WI38 (cell line): ENCODE measurements at regions not wholly inside any gene's neighbourhood (a gene's known extent, or its start where the extent isn't known, plus 50 kb on each side); places are given as distances from the start of the nearest gene placed in this dataset.
"Not testable (repeated sequence)": the region's sequence is repeated elsewhere in the genome, so short reads cannot be mapped to it uniquely, and the experiment has no call there.

ENCODE experiments used
- H3K4me3 ChIP-seq: 2 replicates; pipeline ENCODE4 v1.5.1; 2011; ENCODE audit warnings: low read depth, mild to moderate bottlenecking, control low read depth, low read length
- TF ChIP-seq, protein P1 (sequence below): IDR thresholded peaks from 2 replicates; pipeline ENCODE4 v1.5.1; 2012; ENCODE audit warnings: low read depth, mild to moderate bottlenecking, control low read depth, low read length

DNA sequence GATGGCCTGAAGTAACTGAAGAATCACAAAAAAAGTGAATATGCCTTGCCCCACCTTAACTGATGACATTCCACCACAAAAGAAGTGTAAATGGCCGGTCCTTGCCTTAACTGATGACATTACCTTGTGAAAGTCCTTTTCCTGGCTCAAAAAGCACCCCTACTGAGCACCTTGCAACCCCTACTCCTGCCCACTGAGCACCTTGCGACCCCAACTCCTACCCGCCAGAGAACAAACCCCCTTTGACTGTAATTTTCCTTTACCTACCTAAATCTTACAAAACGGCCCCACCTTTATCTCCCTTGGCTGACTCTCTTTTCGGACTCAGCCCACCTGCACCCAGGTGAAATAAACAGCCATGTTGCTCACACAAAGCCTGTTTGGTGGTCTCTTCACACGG is 92.9 kb upstream of the CCDC180 start:
- not testable (repeated sequence) for H3K4me3 ChIP-seq

DNA sequence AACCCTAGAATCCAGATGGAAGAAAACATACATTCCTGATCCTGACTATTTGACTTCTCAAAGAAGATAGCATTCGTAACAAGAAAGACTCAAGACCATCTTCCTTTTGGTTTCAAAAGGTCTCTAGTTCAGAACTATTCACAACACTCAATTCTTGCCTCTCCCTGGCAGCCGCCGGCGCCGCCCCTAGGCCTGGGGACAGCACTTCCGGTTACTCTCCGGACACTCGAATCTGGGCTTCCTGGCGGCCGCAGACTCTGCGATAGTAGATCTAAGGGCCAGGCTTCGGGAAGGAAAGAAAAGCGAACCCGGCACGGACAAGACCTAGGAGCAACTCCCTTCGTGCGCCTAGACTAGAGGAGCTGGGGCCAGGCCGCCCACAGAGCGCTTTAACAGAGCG is 107.8 kb upstream of the CCDC180 start:
- not testable (repeated sequence) for H3K4me3 ChIP-seq

DNA sequence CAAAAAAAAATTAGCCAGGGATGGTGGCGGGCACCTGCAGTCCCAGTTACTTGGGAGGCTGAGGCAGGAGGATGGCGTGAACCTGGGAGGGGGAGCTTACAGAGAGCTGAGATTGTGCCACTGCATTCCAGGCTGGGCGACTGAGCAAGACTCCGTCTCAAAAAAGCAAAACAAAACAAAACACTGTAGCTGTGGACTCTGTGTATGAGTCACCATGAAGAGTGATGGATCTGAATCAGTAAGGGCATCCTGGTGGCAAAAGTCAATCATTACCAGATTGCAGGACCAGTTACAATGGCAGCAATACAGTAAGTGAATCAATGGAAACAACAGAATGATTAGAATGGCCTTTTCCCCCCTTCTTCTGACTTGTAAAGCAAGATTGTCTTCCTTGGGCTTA is 113.7 kb upstream of the CCDC180 start:
- not testable (repeated sequence) for H3K4me3 ChIP-seq

DNA sequence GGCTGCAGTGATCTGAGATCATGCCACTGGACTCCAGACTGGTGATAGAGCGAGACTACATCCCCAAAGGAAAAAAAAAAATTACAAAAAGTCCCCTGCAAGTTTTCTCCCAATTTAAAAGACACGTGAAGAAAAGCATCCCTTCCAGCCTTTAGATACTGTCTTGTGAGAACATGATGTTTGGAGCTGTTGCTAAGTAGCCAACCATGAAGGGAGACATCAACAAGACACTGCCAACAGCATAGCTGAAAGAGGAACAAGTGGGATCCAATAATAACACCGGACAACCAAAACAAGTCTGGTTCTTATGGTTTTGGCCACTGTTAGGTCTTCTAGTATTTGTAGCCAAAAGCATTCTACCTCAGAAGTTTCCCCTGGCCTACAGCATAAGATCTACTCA is 118.9 kb upstream of the CCDC180 start:
- TF ChIP-seq, protein P1, sequence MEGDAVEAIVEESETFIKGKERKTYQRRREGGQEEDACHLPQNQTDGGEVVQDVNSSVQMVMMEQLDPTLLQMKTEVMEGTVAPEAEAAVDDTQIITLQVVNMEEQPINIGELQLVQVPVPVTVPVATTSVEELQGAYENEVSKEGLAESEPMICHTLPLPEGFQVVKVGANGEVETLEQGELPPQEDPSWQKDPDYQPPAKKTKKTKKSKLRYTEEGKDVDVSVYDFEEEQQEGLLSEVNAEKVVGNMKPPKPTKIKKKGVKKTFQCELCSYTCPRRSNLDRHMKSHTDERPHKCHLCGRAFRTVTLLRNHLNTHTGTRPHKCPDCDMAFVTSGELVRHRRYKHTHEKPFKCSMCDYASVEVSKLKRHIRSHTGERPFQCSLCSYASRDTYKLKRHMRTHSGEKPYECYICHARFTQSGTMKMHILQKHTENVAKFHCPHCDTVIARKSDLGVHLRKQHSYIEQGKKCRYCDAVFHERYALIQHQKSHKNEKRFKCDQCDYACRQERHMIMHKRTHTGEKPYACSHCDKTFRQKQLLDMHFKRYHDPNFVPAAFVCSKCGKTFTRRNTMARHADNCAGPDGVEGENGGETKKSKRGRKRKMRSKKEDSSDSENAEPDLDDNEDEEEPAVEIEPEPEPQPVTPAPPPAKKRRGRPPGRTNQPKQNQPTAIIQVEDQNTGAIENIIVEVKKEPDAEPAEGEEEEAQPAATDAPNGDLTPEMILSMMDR = no peak
- no peak overlapping the region for H3K4me3 ChIP-seq

DNA sequence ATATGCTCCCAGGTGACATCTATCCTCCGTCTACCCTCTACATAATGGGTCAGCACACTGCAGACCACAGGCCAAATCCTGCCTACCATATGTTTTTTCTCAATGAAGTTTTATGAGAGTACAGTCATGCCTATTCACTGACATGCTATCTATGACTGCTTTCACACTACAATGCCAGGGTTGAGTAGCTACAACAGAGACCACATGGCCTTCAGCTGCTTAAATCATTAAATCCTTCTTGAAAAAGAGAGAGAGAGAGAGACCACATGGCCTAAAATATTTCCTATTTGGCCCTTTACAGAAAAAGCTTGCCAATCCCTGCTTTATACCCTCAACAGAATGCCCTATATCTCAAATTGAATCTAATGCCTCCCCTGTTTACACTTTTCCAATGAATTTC is 119.8 kb upstream of the CCDC180 start:
- H3K4me3 ChIP-seq = not testable (repeated sequence)

DNA sequence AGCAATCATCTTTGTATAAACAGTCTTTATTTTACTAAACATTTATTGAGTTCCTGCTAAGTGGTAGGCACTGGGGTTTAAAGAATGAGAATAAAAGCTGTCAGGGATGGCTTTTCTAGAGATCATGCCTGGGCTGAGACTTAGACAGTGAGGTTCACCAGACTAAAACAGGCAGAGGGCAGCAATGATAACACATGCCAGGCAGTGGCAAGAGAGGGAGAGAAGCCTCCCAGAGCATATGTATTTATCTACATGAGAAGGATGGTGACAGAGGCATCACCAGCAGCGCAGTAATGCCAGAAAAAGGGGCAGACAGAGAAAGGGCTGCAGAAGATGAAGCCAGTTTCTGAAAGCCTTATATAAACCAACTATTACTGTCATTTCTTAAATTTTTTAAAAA is 121.0 kb upstream of the CCDC180 start:
- TF ChIP-seq, protein P1 = no peak
- H3K4me3 ChIP-seq = no peak overlapping the region

DNA sequence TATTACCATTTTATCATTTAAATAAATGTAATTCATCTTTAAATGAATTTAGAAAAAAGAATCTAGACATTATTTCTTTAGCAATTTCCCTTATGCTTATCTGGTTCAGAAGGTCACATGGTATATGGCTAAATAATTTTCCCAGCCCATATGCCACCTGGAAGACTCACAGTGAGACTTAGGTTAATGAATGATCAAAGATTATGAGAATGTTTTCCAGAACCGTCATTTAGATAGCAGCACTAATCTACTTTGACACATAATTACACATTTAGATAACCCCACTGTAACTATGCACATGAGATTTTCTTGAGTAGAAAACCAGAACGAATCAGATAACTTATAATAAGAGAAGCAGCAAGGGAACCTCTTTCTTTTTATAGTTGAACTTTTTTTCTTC is 124.9 kb upstream of the CCDC180 start:
- H3K4me3 ChIP-seq = not testable (repeated sequence)

DNA sequence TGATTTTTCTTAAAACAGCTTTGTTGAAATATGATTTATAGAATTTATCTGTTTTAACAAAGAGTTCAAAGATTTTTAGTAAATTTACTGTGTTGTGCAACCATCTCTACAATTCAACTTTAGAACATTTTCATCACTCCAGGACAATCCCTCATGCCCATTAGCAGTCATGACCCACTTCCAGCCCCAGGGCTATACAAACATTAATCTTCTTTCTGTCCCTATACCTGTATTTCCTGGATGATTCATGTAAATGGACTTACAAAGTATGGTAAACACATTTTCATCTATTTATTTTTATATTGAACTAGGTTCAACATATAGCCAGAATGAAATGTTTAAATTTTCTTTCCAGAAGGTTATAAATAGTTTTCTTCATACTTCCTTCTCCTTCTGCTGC is 127.8 kb upstream of the CCDC180 start:
- TF ChIP-seq, protein P1 = no peak
- no peak overlapping the region for H3K4me3 ChIP-seq

DNA sequence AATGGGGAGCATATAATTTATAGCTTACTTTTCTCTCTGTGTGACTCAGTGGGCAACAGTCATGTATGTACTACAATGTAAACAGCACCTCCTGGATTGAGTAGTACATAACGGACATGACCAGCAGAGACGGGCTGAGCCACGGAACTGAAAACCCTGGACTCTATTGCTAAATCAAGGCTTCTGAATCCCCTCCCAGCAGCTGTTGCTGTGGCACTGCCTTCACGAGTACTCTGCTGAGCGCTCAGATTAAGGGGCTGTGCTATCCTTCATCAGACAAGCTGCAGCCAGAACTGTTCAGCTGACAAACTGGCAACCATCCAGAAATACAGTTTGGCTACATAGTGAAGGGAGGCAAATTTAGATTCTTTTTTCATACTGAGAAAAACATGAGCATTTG is 131.3 kb upstream of the CCDC180 start:
- TF ChIP-seq, protein P1 = no peak
- H3K4me3 ChIP-seq = no peak overlapping the region

DNA sequence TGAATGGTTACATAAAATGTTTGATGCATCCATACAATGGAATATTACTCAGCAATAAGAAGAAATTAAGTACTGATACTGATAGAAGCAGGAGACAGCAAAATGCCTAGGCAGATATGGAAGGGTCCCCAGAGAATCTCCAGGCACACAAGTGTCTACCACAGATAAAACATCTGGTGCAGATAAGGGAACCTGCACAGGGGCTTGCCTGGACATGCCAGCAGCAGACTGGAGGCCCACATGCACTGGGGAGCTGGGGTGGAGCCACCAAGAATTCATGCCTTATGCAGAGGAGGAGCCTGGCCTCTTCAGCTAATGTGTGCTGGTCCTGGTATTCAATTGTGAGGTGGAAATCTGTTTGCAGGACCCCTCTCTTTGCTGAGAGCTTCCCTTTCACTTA is 129.2 kb upstream of the CTSV start:
- not testable (repeated sequence) for H3K4me3 ChIP-seq

DNA sequence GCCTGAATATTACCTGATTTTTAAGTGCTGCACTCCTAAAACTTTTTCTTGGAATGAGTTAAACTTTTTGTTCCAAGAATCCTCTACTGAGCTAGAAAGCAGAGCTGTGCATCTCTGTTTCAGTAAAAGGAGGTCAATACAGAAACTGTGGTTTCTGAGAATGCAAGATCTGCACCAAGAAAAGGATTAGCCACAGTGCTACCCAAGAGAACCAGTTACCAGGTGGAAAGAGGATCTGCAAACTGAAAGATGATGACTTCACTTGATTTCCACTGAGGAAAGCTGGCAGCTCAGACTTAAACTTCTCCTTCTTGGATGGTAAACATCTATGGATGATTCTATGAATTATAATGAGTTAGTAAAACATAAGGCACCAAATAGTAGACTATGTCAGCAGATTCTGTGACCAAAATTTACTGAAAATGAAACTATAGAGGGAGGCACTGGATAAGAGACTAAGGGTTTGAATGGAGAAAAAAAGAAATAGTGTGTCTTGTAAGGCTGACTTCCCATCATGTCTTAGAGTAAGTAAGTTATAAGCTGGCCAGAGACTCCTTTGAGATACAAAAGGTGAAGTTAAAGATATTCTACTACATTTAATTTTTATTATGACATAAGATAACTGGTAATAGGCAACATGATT is 127.7 kb upstream of the CTSV start:
- not testable (repeated sequence) for H3K4me3 ChIP-seq

DNA sequence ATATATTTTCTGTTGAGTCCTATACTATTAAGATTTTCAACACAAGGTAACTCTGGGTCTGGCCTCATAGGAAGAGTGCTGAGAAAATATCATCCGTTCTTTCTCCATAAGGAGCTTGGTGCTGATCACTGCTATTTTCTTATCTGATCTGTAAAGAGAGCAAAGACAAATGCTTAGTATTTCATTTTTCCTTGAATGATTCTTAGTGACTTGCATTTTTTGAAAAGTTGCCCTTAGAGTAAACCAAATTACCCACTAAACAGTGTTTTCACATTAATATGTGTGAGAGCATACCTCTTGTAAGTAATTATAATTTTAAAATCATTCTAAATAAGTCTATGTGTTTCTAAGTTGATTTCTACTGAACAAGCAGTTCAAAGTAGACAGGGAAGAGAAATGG is 121.3 kb upstream of the CTSV start:
- H3K4me3 ChIP-seq = no peak overlapping the region
- TF ChIP-seq, protein P1 = no peak

DNA sequence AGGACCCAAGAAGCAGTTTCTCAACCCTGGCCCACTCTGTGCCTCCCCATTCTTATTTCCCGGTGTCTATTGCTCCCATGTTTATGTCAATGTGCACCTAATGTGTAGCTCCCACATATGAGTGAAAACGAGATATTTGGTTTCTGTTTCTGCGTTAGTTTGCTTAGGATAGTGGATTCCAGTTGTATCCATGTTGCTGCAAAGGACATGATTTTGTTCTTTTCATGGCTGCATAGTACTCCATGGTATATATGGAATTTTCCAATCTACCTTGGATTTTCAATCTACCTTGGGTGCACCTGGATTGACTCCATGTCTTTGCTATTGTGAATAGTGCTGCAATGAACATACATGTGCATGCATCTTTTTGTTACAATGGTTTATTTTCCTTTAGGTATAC is 119.8 kb upstream of the CTSV start:
- H3K4me3 ChIP-seq = not testable (repeated sequence)

DNA sequence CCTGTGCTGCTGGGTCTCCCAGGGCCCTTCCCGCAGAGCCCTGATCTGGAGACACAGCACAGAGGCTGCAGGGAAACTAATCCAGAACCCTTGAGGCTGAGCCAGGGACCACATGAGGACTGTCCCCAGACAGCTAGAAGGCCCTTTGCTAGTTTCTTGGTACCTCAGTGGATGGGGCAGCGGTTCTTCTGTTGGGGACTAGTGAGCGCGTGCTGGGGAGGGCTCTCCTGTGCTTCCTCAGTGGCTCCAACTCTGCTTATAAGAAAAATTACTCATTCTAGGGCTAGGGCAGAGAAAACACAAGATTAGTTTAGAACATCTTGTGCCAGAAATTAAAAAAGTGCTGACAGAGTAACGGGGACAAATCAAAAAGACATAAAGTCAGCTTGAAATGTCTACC is 116.5 kb upstream of the CTSV start:
- not testable (repeated sequence) for H3K4me3 ChIP-seq
